Thymus (tissue), 11 donors: ENCODE measurements at regions not wholly inside any gene's neighbourhood (a gene's known extent, or its start where the extent isn't known, plus 50 kb on each side); places are given as distances from the start of the nearest gene placed in this dataset.

ENCODE experiments used
- DNase-seq, 9 donors: peaks; one replicate each; pipeline ENCODE4 v3.0.0-alpha.2; 2013; ENCODE audit warnings: low spot score in 9 of 9, low read depth in 6 of 9, missing footprints in 1 of 9
- H3K27ac ChIP-seq, 2 donors: one replicate each; pipeline ENCODE4 v1.5.1; 2013; ENCODE audit warnings: control low read depth in 1 of 2, low read depth in 1 of 2, low read length in 1 of 2, mild to moderate bottlenecking in 1 of 2, moderate library complexity in 1 of 2
- H3K27me3 ChIP-seq, 2 donors: one replicate each; pipeline ENCODE4 v1.5.1; 2013; ENCODE audit warnings: low read length in 1 of 2; ENCODE audit not compliant: control insufficient read depth in 2 of 2, insufficient read depth in 1 of 2
- H3K36me3 ChIP-seq, 2 donors: one replicate each; pipeline ENCODE4 v1.5.1; 2013; ENCODE audit warnings: low read length in 1 of 2, mild to moderate bottlenecking in 1 of 2, moderate library complexity in 1 of 2; ENCODE audit not compliant: control insufficient read depth in 2 of 2, insufficient read depth in 2 of 2
- H3K4me1 ChIP-seq, 2 donors: one replicate each; pipeline ENCODE4 v1.5.1; 2013; ENCODE audit warnings: low read length in 2 of 2; ENCODE audit not compliant: control insufficient read depth in 2 of 2, insufficient read depth in 2 of 2
- H3K4me3 ChIP-seq, 2 donors: one replicate each; pipeline ENCODE4 v1.5.1; 2013; ENCODE audit warnings: low read length in 2 of 2, control low read depth in 1 of 2, mild to moderate bottlenecking in 1 of 2
- H3K9me3 ChIP-seq, 2 donors: one replicate each; pipeline ENCODE4 v1.5.1; 2013; ENCODE audit warnings: low read length in 1 of 2, mild to moderate bottlenecking in 1 of 2; ENCODE audit not compliant: control insufficient read depth in 2 of 2, insufficient read depth in 1 of 2
- WGBS: extraction: QIAGEN DNeasy Blood & Tissue Kit; methylation state at CpG from one replicate; pipeline ENCODE4 v1.1.7; 2013; 5-methylcytosine and 5-hydroxymethylcytosine counted together
- donor health status: healthy.

- H3K9me3 ChIP-seq, result no peaks in the 10 kb centered on the region
- WGBS, result 55% methylated on average over 2 of the region's 2 CpGs
- no peaks in the 10 kb centered on the region for H3K36me3 ChIP-seq
- no peak for DNase-seq
- H3K4me1 ChIP-seq, result no peaks in the 10 kb centered on the region
- H3K4me3 ChIP-seq, result no peak overlapping the region
- H3K27me3 ChIP-seq, result no peaks in the 10 kb centered on the region
- no peak overlapping the region for H3K27ac ChIP-seq
Measured at GRCh38 chr18:70450426-70451253, 161.8 kb downstream of the SOCS6 start.

GRCh38 chr18:70448588-70448987 is 159.7 kb downstream of the SOCS6 start:
- no peak for DNase-seq
- 84% methylated on average over 3 of the region's 3 CpGs for WGBS
- Histone ChIP-seq H3K27me3 (no peaks in the 10 kb centered on the region), H3K27ac (no peak overlapping the region), H3K4me3 (no peak overlapping the region), H3K36me3 (no peaks in the 10 kb centered on the region), H3K4me1 (no peaks in the 10 kb centered on the region), H3K9me3 (no peaks in the 10 kb centered on the region)

GRCh38 chr18:70446063-70446462 is 157.2 kb downstream of the SOCS6 start:
- DNase-seq, result no peak
- Histone ChIP-seq H3K9me3 (peaks cover 0 to 8% of the 10 kb centered on the region in 2 donors), H3K27ac (no peak overlapping the region), H3K27me3 (no peaks in the 10 kb centered on the region), H3K4me1 (no peaks in the 10 kb centered on the region), H3K4me3 (no peak overlapping the region), H3K36me3 (no peaks in the 10 kb centered on the region)
- WGBS, result 80% methylated on average over 3 of the region's 3 CpGs

GRCh38 chr18:70442933-70443332 is 154.1 kb downstream of the SOCS6 start:
- Histone ChIP-seq H3K4me1 (no peaks in the 10 kb centered on the region), H3K27me3 (no peaks in the 10 kb centered on the region), H3K27ac (no peak overlapping the region), H3K9me3 (peaks cover 0 to 8% of the 10 kb centered on the region in 2 donors), H3K4me3 (no peak overlapping the region), H3K36me3 (no peaks in the 10 kb centered on the region)
- DNase-seq, result no peak
- WGBS, result 97% methylated on average over 5 of the region's 5 CpGs

- no peak overlapping the region for H3K4me3 ChIP-seq
- 78% methylated on average over 4 of the region's 4 CpGs for WGBS
- no peak overlapping the region for H3K27ac ChIP-seq
- no peaks in the 10 kb centered on the region for H3K9me3 ChIP-seq
- H3K27me3 ChIP-seq, result no peaks in the 10 kb centered on the region
- no peaks in the 10 kb centered on the region for H3K4me1 ChIP-seq
- DNase-seq, result no peak
- no peaks in the 10 kb centered on the region for H3K36me3 ChIP-seq
Measured at GRCh38 chr18:70432804-70433400, 144.1 kb downstream of the SOCS6 start.

GRCh38 chr18:70431203-70431624 is 142.4 kb downstream of the SOCS6 start:
- Histone ChIP-seq H3K9me3 (no peaks in the 10 kb centered on the region), H3K27ac (no peak overlapping the region), H3K4me3 (no peak overlapping the region), H3K4me1 (no peaks in the 10 kb centered on the region), H3K27me3 (no peaks in the 10 kb centered on the region), H3K36me3 (no peaks in the 10 kb centered on the region)
- 92% methylated on average over 2 of the region's 2 CpGs for WGBS
- no peak for DNase-seq

- Histone ChIP-seq H3K36me3 (no peaks in the 10 kb centered on the region), H3K27ac (no peak overlapping the region), H3K27me3 (no peaks in the 10 kb centered on the region), H3K9me3 (no peaks in the 10 kb centered on the region), H3K4me1 (no peaks in the 10 kb centered on the region), H3K4me3 (no peak overlapping the region)
- 97% methylated on average over 26 of the region's 26 CpGs for WGBS
- DNase-seq, result no peak
Measured at GRCh38 chr18:70430501-70431173, 141.8 kb downstream of the SOCS6 start.

- Histone ChIP-seq H3K9me3 (no peaks in the 10 kb centered on the region), H3K4me3 (no peak overlapping the region), H3K27ac (no peak overlapping the region), H3K27me3 (no peaks in the 10 kb centered on the region), H3K36me3 (no peaks in the 10 kb centered on the region), H3K4me1 (no peaks in the 10 kb centered on the region)
- WGBS, result 96% methylated on average over 36 of the region's 36 CpGs
- no peak for DNase-seq
Measured at GRCh38 chr18:70429847-70430500, 141.1 kb downstream of the SOCS6 start.

- WGBS, result 95% methylated on average over 1 of the region's 1 CpG
- no peaks in the 10 kb centered on the region for H3K27me3 ChIP-seq
- H3K4me3 ChIP-seq, result no peak overlapping the region
- H3K27ac ChIP-seq, result no peak overlapping the region
- no peaks in the 10 kb centered on the region for H3K4me1 ChIP-seq
- H3K9me3 ChIP-seq, result no peaks in the 10 kb centered on the region
- DNase-seq, result no peak
- H3K36me3 ChIP-seq, result no peaks in the 10 kb centered on the region
Measured at GRCh38 chr18:70428439-70428838, 139.6 kb downstream of the SOCS6 start.
